GM19023 (cell line): ENCODE measurements at regions not wholly inside any gene's neighbourhood (a gene's known extent, or its start where the extent isn't known, plus 50 kb on each side); places are given as distances from the start of the nearest gene placed in this dataset.
"Not testable (repeated sequence)": the region's sequence is repeated elsewhere in the genome, so short reads cannot be mapped to it uniquely, and the experiment has no call there.

Source experiments
- ATAC-seq: cut with Tn5 transposase; IDR thresholded peaks from one replicate; pipeline ENCODE4 v1.9.1; 2021; ENCODE audit warnings: mild to moderate bottlenecking, moderate library complexity; ENCODE audit not compliant: unreplicated experiment

GRCh38 chr13:109336730-109337129 is 449.7 kb downstream of the IRS2 start:
- no peak for ATAC-seq

- ATAC-seq, result no peak
Observed at GRCh38 chr13:109333893-109334651, 452.3 kb downstream of the IRS2 start.

GRCh38 chr13:109332506-109333499 is 453.6 kb downstream of the IRS2 start:
- ATAC-seq, result no peak

GRCh38 chr13:109331898-109332297 is 454.5 kb downstream of the IRS2 start:
- ATAC-seq, result no peak

DNA sequence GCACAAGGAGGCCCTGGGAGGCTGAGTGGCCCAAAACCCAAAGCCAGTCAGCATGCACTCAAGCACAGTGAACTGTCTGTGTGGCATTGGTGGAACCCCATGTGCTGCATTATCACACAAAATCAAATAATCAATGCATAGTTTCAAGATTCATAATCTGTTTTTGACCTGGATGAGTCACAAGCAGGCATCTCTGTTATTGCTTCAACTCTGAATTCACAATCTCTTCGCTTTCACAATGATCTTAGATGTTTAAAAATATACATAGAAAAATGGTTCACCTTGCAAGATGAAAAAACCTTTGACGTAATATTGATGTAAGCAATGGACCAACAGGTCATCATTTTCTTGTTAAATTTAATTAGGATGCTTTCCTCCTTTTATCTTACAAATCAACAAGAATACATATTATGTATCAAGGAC is 455.4 kb downstream of the IRS2 start:
- ATAC-seq, result no peak

DNA sequence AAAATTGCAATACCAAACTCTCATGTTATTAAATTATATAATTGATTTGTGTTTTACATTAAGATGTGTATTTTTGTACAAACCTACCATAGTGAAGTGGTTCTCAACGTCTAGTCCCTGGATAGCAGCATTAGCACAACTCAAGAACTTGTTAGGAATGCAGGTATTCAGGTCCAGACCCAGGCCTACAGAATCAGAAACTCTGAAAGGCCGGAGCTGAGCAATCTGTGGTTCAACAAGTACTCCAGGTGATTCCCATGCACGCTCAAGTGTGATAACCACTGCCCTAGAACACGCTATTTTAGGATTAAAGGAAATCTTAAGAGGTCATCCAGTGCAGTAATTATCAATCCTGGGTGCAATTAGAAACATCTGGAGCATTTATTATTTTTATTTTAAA is 456.3 kb downstream of the IRS2 start:
- ATAC-seq, result no peak

- ATAC-seq, result no peak
Observed at GRCh38 chr13:109329175-109329574, 457.2 kb downstream of the IRS2 start.

- ATAC-seq, result no peak
Observed at GRCh38 chr13:109326601-109327000, 459.8 kb downstream of the IRS2 start.

GRCh38 chr13:109323338-109323737 is 463.0 kb downstream of the IRS2 start:
- ATAC-seq, result no peak

DNA sequence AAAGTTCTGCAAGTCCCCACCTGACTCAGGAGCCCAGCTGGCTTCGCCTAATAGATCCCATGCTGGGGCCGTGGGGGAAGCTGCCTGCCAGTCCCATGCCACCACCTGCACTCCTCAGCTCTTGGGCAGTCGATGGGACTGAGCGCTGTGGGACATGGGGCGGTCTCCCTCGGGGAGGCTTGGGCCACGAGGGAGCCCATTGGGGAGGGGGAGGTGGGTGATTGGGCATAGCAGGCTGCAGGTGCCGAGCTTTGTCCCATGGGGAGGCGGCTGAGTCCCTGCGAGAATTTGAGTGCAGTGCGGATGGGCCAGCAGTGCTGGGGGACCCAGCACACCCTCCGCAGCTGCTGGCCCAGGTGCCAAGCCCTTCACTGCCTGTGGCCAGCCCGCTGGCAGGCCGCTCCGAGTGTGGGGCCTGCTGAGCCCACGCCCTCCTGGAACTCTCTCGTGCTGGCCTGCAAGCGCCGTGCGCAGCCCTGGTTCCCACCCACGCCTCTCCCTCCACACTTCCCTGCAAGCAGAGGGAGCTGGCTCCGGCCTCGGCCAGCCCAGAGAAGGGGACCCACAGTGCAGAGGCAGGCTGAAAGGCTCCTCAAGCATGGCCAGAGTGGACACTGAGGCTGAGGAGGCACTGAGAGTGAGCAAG is 467.3 kb downstream of the IRS2 start:
- no peak for ATAC-seq

GRCh38 chr13:109315481-109315880 is 470.9 kb downstream of the IRS2 start:
- ATAC-seq, result no peak

DNA sequence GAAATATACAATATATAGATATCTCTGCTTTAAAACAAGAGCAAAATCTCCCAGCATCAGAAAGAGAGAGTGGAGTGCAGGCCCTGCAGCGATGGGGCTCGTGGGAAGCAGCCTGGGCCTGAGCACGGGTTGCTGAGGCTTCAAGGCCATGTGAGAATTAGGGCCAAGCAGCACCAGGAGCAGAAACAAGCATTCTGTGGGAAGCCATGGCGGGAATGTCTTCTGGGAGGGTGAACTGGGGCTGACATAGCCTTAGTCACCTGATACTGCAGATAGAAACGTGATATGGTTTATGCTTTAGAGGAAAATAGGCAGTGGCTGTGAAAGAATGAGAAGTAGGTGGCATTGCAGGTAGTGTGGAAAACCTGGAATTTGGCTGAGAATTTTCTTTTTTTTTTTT is 472.3 kb downstream of the IRS2 start:
- no peak for ATAC-seq

GRCh38 chr13:109312399-109312798 is 474.0 kb downstream of the IRS2 start:
- ATAC-seq, result no peak

DNA sequence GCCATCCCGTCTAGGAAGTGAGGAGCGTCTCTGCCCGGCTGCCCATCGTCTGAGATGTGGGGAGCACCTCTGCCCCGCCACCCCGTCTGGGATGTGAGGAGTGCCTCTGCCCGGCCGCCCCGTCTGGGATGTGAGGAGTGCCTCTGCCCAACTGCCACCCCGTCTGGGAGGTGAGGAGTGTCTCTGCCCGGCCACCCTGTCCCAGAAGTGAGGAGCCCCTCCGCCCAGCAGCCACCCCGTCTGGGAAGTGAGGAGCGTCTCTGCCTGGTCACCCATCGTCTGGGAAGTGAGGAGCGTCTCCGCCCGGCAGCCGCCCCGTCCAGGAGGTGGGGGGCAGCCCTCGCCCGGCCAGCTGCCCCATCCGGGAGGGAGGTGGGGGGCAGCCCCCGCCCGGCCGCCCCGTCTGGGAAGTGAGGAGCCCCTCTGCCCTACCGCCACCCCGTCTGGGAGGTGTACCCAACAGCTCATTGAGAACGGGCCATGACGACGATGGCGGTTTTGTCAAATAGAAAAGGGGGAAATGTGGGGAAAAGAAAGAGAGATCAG is 474.9 kb downstream of the IRS2 start:
- not testable (repeated sequence) for ATAC-seq

- no peak for ATAC-seq
Observed at GRCh38 chr13:109309625-109310363, 476.6 kb downstream of the IRS2 start.

GRCh38 chr13:109307027-109307426 is 479.4 kb downstream of the IRS2 start:
- ATAC-seq, result no peak

GRCh38 chr13:109301726-109302125 is 484.7 kb downstream of the IRS2 start:
- no peak for ATAC-seq

GRCh38 chr13:109301276-109301675 is 485.1 kb downstream of the IRS2 start:
- no peak for ATAC-seq

DNA sequence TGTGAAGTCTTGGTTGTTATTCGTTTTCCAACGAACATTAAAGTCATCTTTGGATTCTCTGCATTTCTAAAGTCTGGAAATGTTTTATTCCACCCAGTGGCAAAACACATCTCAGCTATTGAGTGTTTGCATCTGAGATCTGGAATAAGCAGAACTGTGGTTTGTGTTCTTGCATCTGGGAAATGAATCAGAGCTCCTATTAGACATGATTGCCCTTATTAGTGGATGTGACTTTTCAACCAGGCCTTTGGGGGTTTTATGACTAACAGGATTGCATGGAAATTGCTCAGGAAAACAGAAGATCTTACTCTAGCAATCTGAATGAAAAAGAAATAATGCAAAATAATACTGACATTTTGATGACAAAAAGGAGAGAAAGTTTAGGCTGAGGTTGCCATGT is 488.8 kb downstream of the IRS2 start:
- ATAC-seq, result no peak

GRCh38 chr13:109293166-109293565 is 493.2 kb downstream of the IRS2 start:
- no peak for ATAC-seq
